NCI-H2107 treated with DMSO at 0.1 percent for 48 hours (cell line): ENCODE measurements at regions not wholly inside any gene's neighbourhood (a gene's known extent, or its start where the extent isn't known, plus 50 kb on each side); places are given as distances from the start of the nearest gene placed in this dataset.
A peak's percentile ranks its signal among the peaks of the same experiment; 100 is the strongest.
"Not testable (repeated sequence)": the region's sequence is repeated elsewhere in the genome, so short reads cannot be mapped to it uniquely, and the experiment has no call there.

ENCODE experiments used
- DNase-seq: peaks from one replicate; lab custom pipeline; 2025; ENCODE audit not compliant: unreplicated experiment; lab: John Stamatoyannopoulos, UW

DNA sequence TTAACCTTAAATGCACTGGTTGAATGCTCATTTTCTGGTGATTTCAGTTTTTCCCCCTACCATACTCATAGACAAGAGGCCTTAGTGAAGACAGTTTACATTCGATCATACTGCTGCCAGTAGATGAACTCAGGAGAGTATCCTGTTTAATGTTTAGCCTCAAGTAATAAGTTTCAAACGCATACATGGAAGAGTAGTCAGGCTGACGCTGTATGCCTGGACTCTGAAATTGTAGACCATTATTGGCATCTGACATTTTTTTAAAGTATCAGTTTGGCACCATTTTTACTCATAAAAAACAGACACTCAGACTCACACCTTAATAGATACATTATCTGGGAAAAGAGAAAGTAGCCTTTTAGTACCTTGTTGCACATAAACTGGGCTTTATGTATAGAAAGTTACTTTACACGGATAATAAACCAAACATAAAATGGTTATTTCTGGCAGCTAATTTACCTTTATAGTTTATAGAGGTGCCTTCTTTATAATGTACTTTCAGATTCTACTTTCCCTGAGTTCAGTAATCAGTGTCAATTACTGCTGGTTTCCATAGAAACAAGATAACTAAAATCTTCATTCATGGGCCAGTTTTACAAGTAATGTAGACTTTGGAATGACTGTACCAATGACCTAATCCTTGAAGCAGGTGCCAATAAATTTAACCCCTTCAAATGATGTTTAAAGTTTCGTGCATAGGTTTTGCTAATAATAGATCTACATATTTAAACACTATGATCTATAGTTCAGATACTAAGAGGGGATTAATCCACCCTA is 183.8 kb upstream of the ITGA1 start:
- no peak for DNase-seq

- DNase-seq, result peak; percentile 3
Observed at GRCh38 chr5:52605317-52606313, 182.1 kb upstream of the ITGA1 start.

DNA sequence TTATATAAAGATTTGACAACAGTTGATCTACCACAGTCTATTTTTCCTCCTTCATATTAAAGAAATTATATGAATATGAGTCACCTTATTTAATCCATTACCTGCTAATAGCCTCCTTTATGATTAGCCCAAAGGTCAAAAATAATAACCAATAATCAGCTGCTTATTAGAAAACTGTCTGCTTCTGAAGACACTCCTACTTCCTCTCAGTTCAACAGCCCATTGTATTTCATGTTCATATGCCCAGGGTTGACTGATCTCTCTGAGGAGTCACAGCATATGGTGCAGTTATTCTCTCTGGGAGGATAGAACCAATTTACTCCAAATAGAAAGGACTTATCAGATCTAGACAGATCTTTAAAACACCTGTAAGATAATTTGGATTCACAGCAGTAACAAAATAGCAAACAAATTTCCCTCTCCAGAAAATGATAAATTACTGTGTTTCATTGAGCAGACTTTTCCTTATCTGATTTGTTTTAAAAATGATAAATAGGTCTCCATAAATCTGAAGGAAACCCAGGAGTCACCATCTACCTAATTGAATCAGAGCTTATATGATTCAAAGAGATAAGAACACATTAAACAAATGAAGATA is 180.4 kb upstream of the ITGA1 start:
- DNase-seq, result no peak

DNA sequence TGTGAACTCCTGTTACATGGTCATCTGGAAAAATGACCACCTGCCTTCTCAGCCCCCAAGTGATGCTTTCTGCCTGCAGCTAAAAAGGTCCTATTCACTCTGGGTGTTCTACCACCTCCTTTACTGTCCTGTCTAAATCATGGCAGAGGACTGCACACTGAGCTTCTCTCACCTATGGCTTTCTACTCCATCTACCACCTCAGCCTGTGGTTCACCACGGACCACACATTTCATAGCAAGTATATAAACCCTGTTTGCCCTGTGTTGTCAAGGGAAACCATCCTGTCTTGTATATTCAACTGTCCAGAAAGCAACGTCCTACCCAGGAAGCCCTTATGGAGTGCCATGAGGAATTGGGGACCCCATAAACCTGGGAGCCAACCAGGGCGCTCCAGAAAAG is 167.4 kb upstream of the ITGA1 start:
- DNase-seq, result no peak

- DNase-seq, result no peak
Observed at GRCh38 chr5:52623291-52623690, 164.4 kb upstream of the ITGA1 start.

DNA sequence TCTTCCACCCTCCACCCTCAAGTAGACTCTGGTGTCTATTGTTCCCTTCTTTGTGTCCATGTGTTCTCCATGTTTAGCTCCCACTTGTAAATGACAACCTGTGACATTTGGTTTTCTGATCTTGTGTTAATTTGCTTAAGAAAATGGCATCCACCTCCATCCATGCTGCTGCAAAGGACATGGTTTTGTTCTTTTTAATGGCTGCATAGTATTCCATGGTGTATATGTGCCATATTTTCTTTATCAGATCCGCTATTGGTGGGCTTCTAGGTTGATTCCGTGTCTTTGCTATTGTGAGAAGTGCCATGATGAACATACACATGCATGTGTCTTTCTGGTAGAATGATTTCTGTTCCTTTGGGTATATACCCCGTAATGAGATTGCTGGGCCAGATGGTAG is 163.4 kb upstream of the ITGA1 start:
- DNase-seq, result no peak

DNA sequence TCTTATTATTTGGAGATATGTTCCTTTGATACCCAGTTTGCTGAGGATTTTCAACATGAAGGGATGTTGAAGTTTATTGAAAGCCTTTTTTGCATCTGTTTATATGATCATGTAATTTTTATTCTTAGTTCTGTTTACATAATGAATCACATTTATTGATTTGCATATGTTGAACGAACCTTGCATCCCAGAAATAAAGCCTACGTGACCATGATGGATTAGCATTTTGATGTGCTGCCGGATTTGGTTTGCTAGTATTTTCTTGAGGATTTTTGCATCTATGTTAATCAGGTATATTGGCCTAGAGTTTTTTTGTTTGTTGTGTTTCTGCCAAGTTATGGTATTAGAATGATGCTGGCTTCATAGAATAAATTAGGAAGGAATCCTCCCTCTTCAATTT is 161.4 kb upstream of the ITGA1 start:
- no peak for DNase-seq

GRCh38 chr5:52627740-52628139 is 160.0 kb upstream of the ITGA1 start:
- no peak for DNase-seq

DNA sequence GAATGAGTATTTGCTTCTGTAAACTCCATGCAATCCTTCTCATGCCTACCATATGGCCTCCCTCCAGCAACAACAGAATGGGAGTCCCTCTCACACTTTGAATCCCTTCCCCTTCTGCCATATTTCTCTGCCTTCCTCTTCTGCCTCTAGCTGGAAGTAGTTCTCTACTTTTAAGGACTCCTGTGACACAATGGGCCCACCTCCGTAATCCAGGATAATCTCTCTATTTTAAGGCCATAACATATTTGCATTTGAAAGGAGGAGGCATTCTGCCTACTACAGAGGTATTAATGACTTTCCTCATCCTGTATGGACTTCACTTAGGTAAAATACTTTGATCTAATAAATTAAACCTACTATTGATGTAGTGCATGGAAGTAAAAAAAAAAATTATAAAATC is 155.4 kb upstream of the ITGA1 start:
- no peak for DNase-seq

- not testable (repeated sequence) for DNase-seq
Observed at GRCh38 chr5:52634171-52634570, 153.5 kb upstream of the ITGA1 start.

GRCh38 chr5:52638732-52639131 is 149.0 kb upstream of the ITGA1 start:
- no peak for DNase-seq

- no peak for DNase-seq
Observed at GRCh38 chr5:52648726-52649125, 139.0 kb upstream of the ITGA1 start.

DNA sequence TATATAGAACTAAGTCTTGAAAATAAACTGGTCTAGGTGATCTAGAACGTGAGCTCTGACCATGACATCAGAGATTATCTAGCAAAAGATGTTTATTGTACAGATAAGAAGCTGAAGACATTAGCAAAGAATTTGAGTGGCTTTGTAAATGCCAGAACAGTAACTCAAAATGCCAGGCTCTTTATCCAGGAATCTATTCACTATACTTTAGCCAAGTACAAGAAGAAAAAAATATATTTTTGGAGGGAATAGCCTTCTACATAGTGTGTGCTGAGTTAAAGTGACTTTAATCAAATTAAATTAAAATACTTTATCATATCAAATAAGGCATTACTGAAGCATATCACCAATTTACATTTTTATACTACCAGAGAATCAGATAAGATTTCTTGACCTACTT is 132.6 kb upstream of the ITGA1 start:
- DNase-seq, result no peak

DNA sequence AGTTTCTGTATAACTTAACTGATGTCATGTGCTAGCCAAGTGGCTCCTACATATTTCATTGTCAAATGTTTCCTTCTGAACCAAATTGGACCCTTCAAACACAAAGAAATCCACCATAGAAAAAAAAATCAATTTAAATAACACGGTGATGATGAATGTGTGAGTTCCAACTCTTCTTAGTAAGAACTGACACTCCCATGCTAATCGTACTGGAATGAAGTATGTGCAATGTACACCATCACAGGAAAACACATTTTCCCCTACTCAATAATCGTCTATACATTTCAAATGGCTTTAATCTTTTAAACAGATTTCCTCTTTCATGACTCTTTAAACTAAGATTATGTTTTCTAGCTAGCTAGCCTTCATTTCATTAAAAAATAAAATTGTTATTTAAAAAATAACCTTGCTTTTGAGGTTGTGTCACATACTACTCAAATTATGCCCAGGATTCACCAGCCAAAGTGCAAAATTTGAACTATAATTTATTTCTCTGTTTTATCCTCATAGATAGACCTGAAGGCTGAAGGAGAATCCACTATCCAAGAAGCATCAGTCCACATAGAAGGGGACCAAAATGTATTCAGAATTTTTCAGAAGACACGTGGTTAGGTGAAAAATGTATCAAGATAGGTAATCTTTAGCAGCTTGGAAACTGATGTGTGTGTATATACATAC is 131.0 kb upstream of the ITGA1 start:
- peak; percentile 34 for DNase-seq

DNA sequence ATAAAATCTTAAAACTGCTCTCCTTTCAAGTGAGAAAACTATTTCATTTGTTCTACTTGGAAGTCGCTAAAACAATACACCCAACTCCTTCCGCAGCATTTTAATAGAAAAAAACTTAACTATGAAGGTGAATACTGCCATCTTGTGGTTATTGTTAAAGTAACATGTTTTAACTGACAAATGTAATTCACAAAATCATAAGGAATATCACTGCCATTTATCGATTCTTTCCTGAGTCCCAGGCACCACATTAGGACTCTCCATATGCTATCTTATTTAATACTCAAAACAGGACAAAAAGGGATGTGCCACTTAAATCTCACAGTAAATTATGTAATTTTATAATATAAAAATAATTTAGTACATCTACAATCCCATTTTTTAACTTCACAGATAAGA is 130.5 kb upstream of the ITGA1 start:
- peak; percentile 67 for DNase-seq

DNA sequence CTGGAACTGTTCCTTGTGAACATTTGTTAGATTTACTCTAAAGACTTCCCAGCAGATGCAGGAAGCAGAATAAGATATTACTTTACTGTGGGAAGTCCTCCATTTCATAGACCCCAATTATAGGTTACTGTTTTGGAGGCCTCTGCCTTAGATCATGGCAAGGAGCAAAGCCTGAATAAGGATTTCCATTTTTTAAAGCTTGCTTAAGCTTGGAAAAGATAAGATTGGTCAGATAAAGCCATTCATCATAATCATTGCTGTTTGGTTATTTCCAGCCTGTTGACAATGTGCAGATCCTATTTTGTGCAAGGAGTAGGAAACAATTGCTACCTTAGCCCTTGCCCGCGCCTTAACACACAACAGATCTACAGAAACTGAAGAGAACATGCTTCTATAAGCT is 129.5 kb upstream of the ITGA1 start:
- no peak for DNase-seq

DNA sequence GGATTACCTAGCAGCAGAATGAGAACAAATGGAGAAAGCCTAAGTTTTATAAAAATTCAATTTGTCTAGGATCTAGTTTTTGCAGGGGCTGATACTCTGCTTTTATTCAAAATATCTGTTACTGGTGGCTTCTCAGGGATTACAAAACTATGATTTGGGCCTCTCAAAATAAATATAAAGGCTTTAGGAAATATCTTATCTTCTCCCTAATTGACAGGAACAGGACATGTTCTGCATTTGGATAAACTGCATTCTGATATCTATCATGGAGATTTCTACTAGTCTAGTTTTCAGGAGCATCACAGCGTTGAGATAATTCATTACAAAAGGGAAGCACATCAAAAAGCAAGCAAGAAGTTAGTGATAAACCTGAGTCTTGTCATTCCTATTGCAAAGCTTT is 127.1 kb upstream of the ITGA1 start:
- no peak for DNase-seq

DNA sequence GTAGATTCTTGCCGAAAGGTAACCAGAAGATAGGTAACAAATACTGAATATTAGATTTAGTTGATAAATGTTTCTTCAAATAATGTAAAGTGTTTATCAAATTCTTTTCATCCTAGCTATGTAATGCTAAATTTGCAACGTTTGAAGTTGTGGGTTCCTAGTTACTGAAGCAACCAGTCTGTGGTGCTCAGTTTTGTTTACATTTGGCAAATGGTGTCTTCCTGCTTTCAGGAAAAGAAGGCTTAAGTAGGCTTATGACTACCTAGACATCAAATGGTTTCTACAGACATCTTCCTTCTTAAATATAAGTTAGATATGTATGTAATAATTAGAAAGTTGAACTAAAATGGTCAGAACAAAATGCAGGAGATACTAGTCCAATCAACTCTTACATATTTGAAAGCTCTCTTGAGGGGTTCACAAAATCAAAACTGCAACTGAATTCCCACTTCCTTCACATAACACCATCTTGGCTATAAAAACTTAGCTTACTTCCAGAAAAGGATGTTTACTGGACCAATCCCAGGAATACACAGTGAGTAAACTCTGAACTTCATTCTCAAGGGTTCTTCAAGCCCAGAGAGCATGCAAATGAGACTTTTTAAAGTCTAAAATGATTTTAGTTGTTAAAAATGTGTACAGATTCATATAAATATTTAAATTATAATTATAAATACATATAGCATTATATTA is 125.7 kb upstream of the ITGA1 start:
- no peak for DNase-seq

DNA sequence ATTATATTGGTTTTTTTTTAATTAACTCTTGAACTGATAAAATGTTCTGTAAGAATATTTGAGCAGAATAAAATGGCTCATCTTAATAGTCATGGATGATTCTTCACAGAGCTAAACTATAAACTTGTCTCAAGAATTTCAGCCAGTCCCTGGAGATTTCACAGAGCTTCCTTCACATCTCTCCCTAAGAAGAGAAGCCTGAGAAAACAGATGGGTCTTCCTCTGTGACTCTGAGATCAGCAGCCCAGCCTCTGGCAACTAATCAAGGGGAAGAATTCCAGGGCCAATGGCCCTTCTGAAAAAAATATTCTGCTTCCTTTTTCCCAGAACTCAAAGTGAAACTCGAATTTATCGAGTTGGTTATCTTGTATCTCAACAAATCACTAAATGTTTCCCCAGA is 122.2 kb upstream of the ITGA1 start:
- DNase-seq, result no peak

- no peak for DNase-seq
Observed at GRCh38 chr5:52668139-52668538, 119.6 kb upstream of the ITGA1 start.
